HG03175 (cell line): ENCODE measurements at regions not wholly inside any gene's neighbourhood (a gene's known extent, or its start where the extent isn't known, plus 50 kb on each side); places are given as distances from the start of the nearest gene placed in this dataset.
A peak's percentile ranks its signal among the peaks of the same experiment; 100 is the strongest.
"Not testable (repeated sequence)": the region's sequence is repeated elsewhere in the genome, so short reads cannot be mapped to it uniquely, and the experiment has no call there.

Experiments
- ATAC-seq: cut with Tn5 transposase; IDR thresholded peaks from one replicate; pipeline ENCODE4 v1.9.1; 2021; ENCODE audit warnings: mild to moderate bottlenecking, moderate library complexity; ENCODE audit not compliant: unreplicated experiment

GRCh38 chrX:120718969-120719368, 89.1 kb upstream of the C1GALT1C1 start:
- no peak for ATAC-seq

GRCh38 chrX:120702337-120702736, 72.5 kb upstream of the C1GALT1C1 start:
- ATAC-seq, result not testable (repeated sequence)

GRCh38 chrX:120697053-120697452, 67.2 kb upstream of the C1GALT1C1 start:
- ATAC-seq, result peak; percentile 63

- ATAC-seq, result no peak
Measured at GRCh38 chrX:120692319-120692718, 62.5 kb upstream of the C1GALT1C1 start.

GRCh38 chrX:120690941-120691340, 61.1 kb upstream of the C1GALT1C1 start:
- ATAC-seq, result no peak

DNA sequence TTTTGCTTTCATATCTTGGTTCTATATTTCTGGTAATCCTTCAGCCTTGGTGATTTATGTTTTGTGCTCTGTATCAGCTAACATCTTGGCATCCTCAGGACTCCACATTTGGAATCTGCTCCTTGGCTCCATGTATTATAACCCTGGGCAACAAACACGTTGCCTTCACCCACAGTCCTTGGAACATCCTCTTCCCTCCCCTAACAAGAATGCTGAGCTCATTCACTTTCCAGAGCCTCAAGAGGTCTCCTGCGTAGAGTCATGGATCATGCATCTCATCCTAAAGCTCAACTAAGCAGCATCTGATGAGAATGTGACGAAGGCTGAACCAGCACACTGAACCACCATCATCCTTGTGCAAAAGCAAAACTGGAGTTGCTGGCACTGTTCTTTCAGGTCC, 60.5 kb upstream of the C1GALT1C1 start:
- ATAC-seq, result no peak

DNA sequence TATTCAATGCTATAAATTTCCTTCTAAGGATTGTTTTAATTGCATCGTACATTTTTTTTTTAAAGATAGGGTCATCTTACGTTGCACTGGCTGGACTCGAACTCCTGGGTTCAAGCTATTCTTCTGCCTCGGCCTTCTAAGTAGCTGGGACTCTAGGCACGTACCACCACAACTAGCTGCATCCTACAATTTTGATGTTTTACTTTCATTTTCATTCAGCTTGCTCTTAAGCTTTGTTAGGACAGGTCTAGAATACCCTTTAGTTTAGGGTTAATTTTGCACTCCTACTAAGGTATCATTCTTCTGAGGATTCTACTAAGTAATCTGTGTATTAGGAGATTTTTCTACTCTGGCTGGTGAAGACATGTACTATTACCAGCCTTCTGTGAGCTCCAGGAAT, 50.2 kb upstream of the C1GALT1C1 start:
- no peak for ATAC-seq
